ENCODE measurements at regions not wholly inside any gene's neighbourhood (a gene's known extent, or its start where the extent isn't known, plus 50 kb on each side); places are given as distances from the start of the nearest gene placed in this dataset.

DNA sequence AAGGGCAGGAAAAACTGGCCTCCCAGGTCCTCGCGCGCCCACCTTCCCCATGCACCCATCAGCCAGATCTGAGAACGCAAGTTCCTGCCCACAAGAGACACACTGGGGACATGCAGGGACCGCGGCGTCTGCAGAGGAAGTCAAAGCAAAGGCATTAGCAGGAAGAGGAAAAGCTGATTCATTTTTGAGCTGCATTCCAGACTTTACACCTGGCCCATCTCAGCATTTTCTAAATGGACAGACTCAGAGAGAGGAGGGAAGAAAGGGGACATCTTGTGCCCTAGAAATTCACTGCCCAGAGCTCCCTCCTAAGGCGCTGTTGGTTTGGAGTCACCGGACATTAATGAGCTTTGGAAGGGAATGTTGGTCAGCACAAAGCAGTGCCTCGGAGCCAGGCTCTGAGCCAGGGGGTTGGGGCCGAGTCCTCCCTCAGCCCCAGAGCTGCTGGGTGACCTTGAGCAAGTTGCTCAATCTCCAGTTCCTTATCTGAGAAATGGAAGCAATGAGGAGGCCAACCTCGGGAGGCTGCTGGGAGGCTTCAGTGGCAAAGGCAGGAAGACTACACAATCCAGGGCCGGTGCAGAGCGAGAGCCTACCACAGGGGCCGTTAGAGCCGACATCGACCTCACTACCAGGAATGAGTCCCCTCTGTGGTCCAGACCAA lies 150.5 kb upstream of the IQSEC1 start:
- WGBS = 77% methylated on average over 13 of the region's 17 CpGs
- TF ChIP-seq, protein P1, sequence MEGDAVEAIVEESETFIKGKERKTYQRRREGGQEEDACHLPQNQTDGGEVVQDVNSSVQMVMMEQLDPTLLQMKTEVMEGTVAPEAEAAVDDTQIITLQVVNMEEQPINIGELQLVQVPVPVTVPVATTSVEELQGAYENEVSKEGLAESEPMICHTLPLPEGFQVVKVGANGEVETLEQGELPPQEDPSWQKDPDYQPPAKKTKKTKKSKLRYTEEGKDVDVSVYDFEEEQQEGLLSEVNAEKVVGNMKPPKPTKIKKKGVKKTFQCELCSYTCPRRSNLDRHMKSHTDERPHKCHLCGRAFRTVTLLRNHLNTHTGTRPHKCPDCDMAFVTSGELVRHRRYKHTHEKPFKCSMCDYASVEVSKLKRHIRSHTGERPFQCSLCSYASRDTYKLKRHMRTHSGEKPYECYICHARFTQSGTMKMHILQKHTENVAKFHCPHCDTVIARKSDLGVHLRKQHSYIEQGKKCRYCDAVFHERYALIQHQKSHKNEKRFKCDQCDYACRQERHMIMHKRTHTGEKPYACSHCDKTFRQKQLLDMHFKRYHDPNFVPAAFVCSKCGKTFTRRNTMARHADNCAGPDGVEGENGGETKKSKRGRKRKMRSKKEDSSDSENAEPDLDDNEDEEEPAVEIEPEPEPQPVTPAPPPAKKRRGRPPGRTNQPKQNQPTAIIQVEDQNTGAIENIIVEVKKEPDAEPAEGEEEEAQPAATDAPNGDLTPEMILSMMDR (IDR thresholded peaks at IDR 0.05) = no peak
- no peak for TF ChIP-seq POLR2AphosphoS5 (IDR thresholded peaks at IDR 0.05)
- TF ChIP-seq EP300 (IDR thresholded peaks at IDR 0.05) = no peak
- TF ChIP-seq POLR2A (IDR thresholded peaks at IDR 0.05; ENCODE audit: low read depth) = no peak
- H3K9me3 ChIP-seq = no peaks in the 10 kb centered on the region
- DNase-seq (ENCODE audit: extremely low spot score) = no peak
- peaks cover 0 to 12% (median 0%) of the 10 kb centered on the region in 4 donors for H3K27me3 ChIP-seq
- intact Hi-C loops (cut with DNase I) = no loop called here
- H3K4me3 ChIP-seq = no peak overlapping the region
- peaks cover 0 to 6% (median 0%) of the 10 kb centered on the region in 4 donors for H3K4me1 ChIP-seq
- no peaks in the 10 kb centered on the region for H3K36me3 ChIP-seq
- no peak overlapping the region for H3K27ac ChIP-seq (replicated peaks in 1 of 4)

DNA sequence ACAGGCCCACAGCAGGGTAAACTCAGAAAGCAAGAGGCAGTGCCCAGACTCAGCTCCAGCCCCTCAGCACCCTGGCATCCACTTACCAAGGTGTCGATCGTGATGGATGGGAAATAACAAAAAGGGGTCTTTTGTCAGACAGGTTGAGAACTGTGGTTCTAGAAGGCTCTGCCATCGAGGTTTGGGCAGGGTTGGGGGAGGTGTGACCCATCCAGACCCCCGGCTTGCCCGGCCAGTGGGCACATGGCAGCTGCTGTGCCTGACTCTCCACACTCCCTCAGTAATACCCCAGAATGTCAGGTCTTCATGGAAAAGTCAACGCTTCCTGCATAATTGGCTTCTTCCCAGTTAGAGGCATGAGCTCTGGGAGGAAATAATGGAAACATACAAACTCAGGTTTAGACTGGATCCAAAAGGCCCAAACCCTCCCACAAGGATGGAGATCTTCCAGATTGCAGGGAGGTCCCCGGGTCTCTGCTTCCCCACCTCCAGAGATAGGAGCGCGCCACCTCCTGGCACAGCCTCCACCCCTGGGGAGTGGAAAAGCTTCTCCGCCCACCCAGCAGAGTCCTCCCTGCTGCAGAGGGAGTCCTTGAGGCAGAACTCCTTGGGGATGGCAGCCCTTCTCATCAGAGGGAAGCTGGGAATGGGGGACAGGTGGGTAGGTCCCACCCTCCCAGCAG lies 149.8 kb upstream of the IQSEC1 start:
- no peaks in the 10 kb centered on the region for H3K36me3 ChIP-seq
- no peaks in the 10 kb centered on the region for H3K9me3 ChIP-seq
- H3K27ac ChIP-seq (replicated peaks in 1 of 4) = no peak overlapping the region
- intact Hi-C loops (cut with DNase I) = no loop called here
- H3K27me3 ChIP-seq = peaks cover 0 to 12% (median 0%) of the 10 kb centered on the region in 4 donors
- no peak overlapping the region for H3K4me3 ChIP-seq
- peaks cover 0 to 6% (median 0%) of the 10 kb centered on the region in 4 donors for H3K4me1 ChIP-seq
- no peak for DNase-seq (ENCODE audit: extremely low spot score)
- 91% methylated on average over 8 of the region's 10 CpGs for WGBS
- TF ChIP-seq POLR2A (IDR thresholded peaks at IDR 0.05; ENCODE audit: low read depth) = no peak
- TF ChIP-seq, protein P1 (IDR thresholded peaks at IDR 0.05) = no peak
- TF ChIP-seq POLR2AphosphoS5 (IDR thresholded peaks at IDR 0.05) = no peak
- TF ChIP-seq EP300 (IDR thresholded peaks at IDR 0.05) = no peak

DNA sequence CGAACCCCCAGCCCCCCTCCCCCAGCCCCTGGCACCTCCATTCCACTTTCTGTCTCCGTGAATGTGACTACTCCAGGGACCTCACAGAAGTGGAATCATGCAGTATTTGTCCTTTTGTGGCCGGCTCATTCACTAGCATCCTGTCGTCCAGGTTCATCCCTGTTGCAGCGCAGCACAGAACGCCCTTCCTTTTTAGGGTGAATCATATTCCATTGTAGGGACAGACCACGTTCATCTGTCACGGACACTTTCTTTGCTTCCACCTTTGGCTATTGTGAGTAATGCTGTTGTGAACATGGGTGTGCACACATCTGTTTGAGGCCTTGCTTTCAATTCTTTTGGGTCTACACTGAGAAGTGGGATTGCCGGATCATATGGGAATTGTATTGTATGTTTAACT lies 148.9 kb upstream of the IQSEC1 start:
- DNase-seq (ENCODE audit: extremely low spot score) = no peak
- intact Hi-C loops (cut with DNase I) = no loop called here
- Histone ChIP-seq H3K9me3 (no peaks in the 10 kb centered on the region), H3K4me1 (peaks cover 0 to 6% (median 0%) of the 10 kb centered on the region in 4 donors), H3K4me3 (no peak overlapping the region), H3K27ac (replicated peaks in 1 of 4) (no peak overlapping the region), H3K27me3 (peaks cover 0 to 7% (median 0%) of the 10 kb centered on the region in 4 donors), H3K36me3 (no peaks in the 10 kb centered on the region)
- TF ChIP-seq POLR2A (IDR thresholded peaks at IDR 0.05; ENCODE audit: low read depth) = no peak
- TF ChIP-seq, protein P1 (IDR thresholded peaks at IDR 0.05) = no peak
- no peak for TF ChIP-seq POLR2AphosphoS5 (IDR thresholded peaks at IDR 0.05)
- TF ChIP-seq EP300 (IDR thresholded peaks at IDR 0.05) = no peak
- WGBS = 78% methylated on average over 9 of the region's 9 CpGs

DNA sequence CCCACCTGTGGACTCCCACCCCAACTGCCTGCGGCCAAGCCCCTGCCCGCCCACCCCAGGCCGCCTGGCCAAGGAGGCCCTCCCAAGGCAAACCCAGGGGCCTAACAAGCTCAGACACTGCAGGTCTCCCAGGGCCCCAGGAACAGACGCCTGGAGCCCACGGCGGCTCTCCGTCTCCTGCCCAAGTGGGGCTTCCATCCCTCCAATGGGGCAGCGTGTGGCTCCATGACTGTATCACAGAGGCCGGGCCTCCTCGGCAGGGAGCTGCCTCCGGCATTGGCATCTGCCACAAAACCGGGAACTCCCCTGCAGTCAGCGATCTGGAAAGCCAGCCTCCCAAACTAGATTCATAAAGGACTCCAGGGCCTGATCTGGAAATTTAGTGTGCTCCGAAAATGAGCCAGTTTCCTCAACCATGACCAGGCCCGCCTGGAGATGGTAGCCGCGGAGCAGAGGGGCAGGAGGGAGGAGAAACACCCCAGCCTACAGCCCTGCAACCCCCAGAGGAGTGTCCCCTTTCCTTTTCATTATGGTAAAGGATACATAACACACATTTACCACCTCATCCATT lies 148.3 kb upstream of the IQSEC1 start:
- no peak for DNase-seq (ENCODE audit: extremely low spot score)
- Histone ChIP-seq H3K27ac (replicated peaks in 1 of 4) (no peak overlapping the region), H3K27me3 (peaks cover 0 to 7% (median 0%) of the 10 kb centered on the region in 4 donors), H3K4me3 (no peak overlapping the region), H3K4me1 (peaks cover 0 to 6% (median 0%) of the 10 kb centered on the region in 4 donors), H3K9me3 (no peaks in the 10 kb centered on the region), H3K36me3 (no peaks in the 10 kb centered on the region)
- TF ChIP-seq POLR2AphosphoS5 (IDR thresholded peaks at IDR 0.05) = no peak
- no peak for TF ChIP-seq EP300 (IDR thresholded peaks at IDR 0.05)
- no peak for TF ChIP-seq POLR2A (IDR thresholded peaks at IDR 0.05; ENCODE audit: low read depth)
- TF ChIP-seq, protein P1 (IDR thresholded peaks at IDR 0.05) = no peak
- intact Hi-C loops (cut with DNase I) = no loop called here
- 93% methylated on average over 13 of the region's 17 CpGs for WGBS
